WERI-Rb-1 (cell line): ENCODE measurements at regions not wholly inside any gene's neighbourhood (a gene's known extent, or its start where the extent isn't known, plus 50 kb on each side); places are given as distances from the start of the nearest gene placed in this dataset.
A peak's percentile ranks its signal among the peaks of the same experiment; 100 is the strongest.
"Not testable (repeated sequence)": the region's sequence is repeated elsewhere in the genome, so short reads cannot be mapped to it uniquely, and the experiment has no call there.

Experiments
- DNase-seq: peaks from one replicate; pipeline ENCODE4 v3.0.0-alpha.2; 2020
- H3K27ac ChIP-seq: fragments of 250-450 bp; sonication (Bioruptor Pico); 2 replicates; pipeline ENCODE4 v1.5.1; 2020; ENCODE audit warnings: mild to moderate bottlenecking, moderate library complexity
- H3K27me3 ChIP-seq: fragments of 250-450 bp; sonication (Bioruptor Pico); 2 replicates; pipeline ENCODE4 v1.5.1; 2021; ENCODE audit warnings: mild to moderate bottlenecking, low read depth, moderate library complexity; ENCODE audit not compliant: insufficient read depth, severe bottlenecking
- H3K36me3 ChIP-seq: fragments of 250-450 bp; sonication (Bioruptor Pico); 2 replicates; pipeline ENCODE4 v1.5.1; 2020; ENCODE audit warnings: mild to moderate bottlenecking, moderate library complexity
- H3K4me3 ChIP-seq: 2 replicates; pipeline ENCODE4 v1.5.1; 2011; ENCODE audit warnings: low read depth, mild to moderate bottlenecking, control low read depth, low read length
- H3K9me3 ChIP-seq: fragments of 250-450 bp; sonication (Bioruptor Pico); 2 replicates; pipeline ENCODE4 v1.5.1; 2021; ENCODE audit warnings: mild to moderate bottlenecking, moderate library complexity; ENCODE audit not compliant: severe bottlenecking
- CTCF ChIP-seq: IDR thresholded peaks from 2 replicates; pipeline ENCODE4 v1.5.1; 2011; ENCODE audit warnings: low read depth, mild to moderate bottlenecking, control low read depth, inconsistent platforms, low read length

DNA sequence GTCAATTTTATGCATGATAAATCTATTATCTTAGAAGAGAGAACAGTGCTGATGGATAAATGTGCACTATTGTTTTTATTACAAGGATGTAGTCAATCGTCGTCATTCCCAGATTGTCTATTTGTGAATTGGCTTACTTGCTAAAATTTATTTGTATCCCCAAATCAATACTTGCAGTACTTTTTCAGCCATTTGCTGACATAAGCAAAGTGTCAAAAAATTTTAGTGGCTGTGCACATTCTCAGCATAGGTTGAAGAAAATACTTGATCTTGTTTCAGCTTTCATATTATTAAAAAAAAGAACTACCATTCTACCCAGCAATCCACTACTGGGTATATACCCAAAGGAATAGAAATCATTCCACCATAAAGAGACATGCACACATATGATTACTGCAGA is 477.9 kb upstream of the CA10 start:
- TF ChIP-seq CTCF = no peak
- no peak overlapping the region for H3K4me3 ChIP-seq
- no peaks in the 10 kb centered on the region for H3K9me3 ChIP-seq
- no peaks in the 10 kb centered on the region for H3K27me3 ChIP-seq
- H3K27ac ChIP-seq = no peak overlapping the region
- DNase-seq = no peak
- no peaks in the 10 kb centered on the region for H3K36me3 ChIP-seq

DNA sequence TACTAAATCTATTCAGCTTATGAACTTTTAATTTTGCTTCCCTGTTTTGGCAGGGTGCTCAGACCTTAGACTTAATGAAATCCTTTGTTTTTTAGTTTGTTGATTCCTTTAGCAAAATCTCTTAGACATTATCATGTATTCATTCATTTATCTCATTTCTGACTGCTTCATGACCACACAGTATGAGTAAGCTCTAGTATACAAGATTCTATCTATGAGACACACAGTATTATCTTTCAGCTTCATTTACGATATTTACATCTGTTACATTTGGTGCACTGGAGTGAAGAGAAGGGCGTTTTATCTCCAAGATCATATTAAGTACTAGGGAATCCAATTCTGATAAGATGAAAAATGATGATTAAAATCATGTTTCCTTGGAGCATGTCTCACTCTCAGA is 448.1 kb upstream of the CA10 start:
- TF ChIP-seq CTCF = no peak
- H3K9me3 ChIP-seq = no peaks in the 10 kb centered on the region

DNA sequence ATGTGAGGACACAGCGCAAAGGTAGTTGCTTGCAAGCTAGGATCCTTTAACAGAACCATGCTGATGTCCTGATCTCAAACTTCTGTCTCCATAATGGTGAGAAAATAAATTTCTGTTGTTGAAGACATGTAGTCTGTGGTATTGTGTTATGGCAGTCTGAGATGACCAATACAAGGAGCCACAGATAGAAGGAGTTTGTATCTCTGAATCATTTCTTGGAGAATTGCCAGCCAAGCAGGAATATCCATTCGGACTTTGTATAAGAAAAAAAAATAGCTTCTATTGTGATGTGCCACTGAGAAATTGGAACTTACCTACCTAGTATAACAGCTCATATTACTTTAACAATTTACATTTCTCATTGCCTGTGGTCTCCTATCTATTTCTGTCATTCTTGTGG is 447.6 kb upstream of the CA10 start:
- Histone ChIP-seq H3K9me3 (no peaks in the 10 kb centered on the region), H3K36me3 (no peaks in the 10 kb centered on the region), H3K27me3 (peaks cover 3% of the 10 kb centered on the region), H3K4me3 (no peak overlapping the region), H3K27ac (no peak overlapping the region)
- TF ChIP-seq CTCF = no peak
- no peak for DNase-seq

More for the DNA sequence above, 448.1 kb upstream of the CA10 start:
- no peak for DNase-seq
- Histone ChIP-seq H3K36me3 (no peaks in the 10 kb centered on the region), H3K27me3 (peaks cover 3% of the 10 kb centered on the region), H3K27ac (no peak overlapping the region), H3K4me3 (no peak overlapping the region)

DNA sequence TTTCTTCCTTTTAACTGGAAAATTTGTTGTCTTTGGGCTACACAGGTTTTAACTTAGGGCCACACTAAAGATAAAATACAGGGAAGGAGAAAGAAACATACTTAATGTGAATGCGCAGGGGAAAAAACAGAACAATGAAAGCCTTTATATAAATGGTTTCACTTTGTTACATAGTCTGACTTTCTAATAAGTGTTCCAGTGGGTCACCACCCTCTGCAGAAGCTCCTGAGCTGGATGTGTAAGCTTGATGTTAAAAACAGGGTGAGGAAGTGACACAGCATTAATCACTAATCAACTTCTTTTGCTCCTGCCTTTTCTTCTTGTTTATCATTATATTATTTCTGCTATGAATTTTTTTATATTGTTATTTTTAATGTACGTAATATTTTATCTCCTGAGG is 445.6 kb upstream of the CA10 start:
- Histone ChIP-seq H3K27ac (no peak overlapping the region), H3K4me3 (no peak overlapping the region), H3K27me3 (peaks cover 6% of the 10 kb centered on the region), H3K36me3 (no peaks in the 10 kb centered on the region), H3K9me3 (no peaks in the 10 kb centered on the region)
- DNase-seq = no peak
- TF ChIP-seq CTCF = no peak

DNA sequence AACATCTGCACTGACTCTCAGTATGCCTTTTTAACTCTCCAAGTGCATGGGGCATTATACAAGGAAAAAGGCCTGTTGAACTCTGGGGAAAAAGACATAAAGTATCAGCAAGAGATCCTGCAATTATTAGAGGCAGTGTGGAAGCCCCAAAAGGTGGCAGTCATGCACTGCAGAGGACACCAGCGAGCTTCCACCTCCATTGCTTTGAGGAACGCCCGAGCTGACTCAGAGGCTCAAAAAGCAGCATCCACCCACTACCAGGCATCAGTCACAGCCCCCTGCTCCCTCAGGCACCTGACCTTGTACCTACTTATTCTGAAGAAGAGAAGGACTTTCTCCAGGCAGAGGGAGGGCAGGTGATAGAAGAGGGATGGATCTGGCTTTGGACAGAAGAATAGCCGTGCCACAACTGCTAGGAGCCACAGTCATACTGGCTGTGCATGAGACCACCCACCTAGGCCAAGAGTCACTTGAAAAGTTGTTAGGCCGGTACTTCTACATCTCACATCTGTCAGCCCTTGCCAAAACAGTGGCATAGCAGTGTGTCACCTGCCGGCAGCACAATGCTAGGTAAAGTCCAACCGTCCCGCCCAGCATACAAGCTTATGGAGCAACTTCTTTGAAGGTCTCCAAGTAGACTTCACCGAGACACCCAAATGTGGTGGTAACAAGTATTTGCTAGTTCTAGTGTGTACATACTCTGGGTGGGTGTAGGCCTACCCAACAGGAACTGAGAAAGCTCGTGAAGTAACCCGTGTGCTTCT is 439.1 kb upstream of the CA10 start:
- not testable (repeated sequence) for H3K9me3 ChIP-seq, H3K4me3 ChIP-seq, DNase-seq, H3K27me3 ChIP-seq, H3K27ac ChIP-seq, H3K36me3 ChIP-seq
- TF ChIP-seq CTCF = 0 out of 2 replicates have a peak, but pooled peaks have one; percentile 11

DNA sequence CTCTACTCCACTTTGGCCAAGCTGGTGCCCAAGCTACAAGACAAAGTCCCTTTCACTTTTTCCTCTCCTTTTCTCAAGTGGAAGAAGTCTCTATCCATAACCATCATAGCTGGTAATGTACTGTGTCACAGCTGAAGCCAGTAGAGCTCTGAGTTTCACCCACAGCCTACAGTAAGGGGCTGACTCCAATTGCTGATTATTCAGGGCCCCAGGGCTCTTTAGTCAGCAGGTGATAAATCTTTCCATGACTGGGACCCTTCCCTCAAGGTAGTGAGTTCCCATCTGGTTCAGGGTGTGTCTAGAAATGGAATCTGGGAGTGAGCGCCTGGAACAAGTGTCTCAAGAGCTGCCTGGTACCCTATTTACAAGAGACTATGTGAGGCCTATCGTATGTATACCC is 436.0 kb upstream of the CA10 start:
- no peaks in the 10 kb centered on the region for H3K27me3 ChIP-seq
- DNase-seq = no peak
- no peak for TF ChIP-seq CTCF
- no peaks in the 10 kb centered on the region for H3K9me3 ChIP-seq
- no peak overlapping the region for H3K27ac ChIP-seq
- no peaks in the 10 kb centered on the region for H3K36me3 ChIP-seq
- H3K4me3 ChIP-seq = no peak overlapping the region
